HG03175 (cell line): ENCODE measurements at regions not wholly inside any gene's neighbourhood (a gene's known extent, or its start where the extent isn't known, plus 50 kb on each side); places are given as distances from the start of the nearest gene placed in this dataset.
A peak's percentile ranks its signal among the peaks of the same experiment; 100 is the strongest.

Experiments
- ATAC-seq: cut with Tn5 transposase; IDR thresholded peaks from one replicate; pipeline ENCODE4 v1.9.1; 2021; ENCODE audit warnings: mild to moderate bottlenecking, moderate library complexity; ENCODE audit not compliant: unreplicated experiment

GRCh38 chr2:60603533-60604190, 50.2 kb upstream of the BCL11A start:
- ATAC-seq: no peak

DNA sequence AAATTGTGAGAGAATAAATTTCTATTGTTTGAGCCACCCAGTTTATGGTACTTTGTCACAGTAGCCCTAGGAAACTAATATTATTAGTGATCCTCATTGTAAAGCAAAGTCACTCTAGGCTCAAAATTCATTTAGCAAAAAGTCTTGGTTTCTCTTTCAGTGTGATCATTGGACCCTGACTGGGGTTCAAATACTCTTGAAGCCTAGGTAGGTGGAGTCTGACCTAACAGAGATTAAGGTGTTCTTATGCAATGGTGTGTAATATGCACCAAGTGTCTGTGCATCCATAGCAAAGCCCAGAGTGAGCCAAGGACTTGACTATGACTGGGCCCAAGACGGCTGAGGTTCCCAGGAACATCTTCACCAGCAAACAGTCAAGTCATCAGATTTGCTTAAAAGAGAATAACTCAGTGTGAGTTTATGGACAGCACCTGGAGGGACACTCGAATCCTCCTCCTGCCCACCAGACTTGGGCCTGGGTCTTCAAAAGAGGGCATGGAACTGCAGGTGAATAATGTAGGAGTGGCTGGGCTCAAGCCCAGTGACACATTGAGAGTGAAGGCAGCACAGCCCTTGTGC, 51.1 kb upstream of the BCL11A start:
- ATAC-seq: no peak

GRCh38 chr2:60605866-60606265, 52.4 kb upstream of the BCL11A start:
- no peak for ATAC-seq

DNA sequence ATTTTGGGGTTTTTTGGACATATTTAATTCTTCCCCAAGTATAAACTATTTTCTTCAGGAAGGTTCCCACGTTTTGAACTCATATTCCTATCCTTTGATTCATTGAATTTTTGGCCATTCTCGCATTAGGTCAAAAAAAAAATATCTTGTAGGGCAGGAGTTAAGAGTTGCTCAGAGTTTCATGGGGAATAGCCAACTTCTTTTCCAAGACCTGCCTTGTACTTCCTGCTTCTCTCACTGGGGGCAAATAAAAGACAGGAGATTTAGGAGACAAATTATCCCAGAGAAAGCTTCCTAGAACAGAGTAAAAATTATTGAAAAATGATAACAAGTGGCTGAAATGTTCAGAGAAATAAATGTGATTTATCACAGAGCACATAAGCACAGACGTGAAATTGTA, 55.2 kb upstream of the BCL11A start:
- no peak for ATAC-seq

GRCh38 chr2:60612033-60612432, 58.6 kb upstream of the BCL11A start:
- no peak for ATAC-seq

GRCh38 chr2:60614319-60614718, 60.9 kb upstream of the BCL11A start:
- no peak for ATAC-seq

GRCh38 chr2:60621688-60622429, 68.4 kb upstream of the BCL11A start:
- no peak for ATAC-seq

- no peak for ATAC-seq
Observed at GRCh38 chr2:60623040-60623439, 69.6 kb upstream of the BCL11A start.

- no peak for ATAC-seq
Observed at GRCh38 chr2:60627412-60627811, 74.0 kb upstream of the BCL11A start.

DNA sequence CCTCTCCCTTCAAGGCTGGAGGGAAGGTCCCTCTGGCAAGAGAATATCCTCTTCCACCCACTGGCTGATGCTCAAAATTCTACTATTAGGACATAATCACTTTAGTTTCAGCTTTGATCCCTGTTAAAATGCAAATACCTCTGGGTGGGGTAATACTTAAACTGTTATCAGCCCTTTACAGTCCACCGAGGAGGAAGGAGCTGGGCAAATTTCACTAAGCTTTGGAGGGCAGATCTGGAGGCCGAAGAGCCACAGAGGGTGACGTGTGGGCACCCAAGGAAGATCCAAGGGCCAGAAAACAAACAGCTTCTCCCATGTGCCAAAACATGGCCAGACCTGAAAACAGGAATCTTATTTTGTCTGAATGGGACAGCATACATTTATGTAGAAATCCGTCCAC, 74.6 kb upstream of the BCL11A start:
- no peak for ATAC-seq

DNA sequence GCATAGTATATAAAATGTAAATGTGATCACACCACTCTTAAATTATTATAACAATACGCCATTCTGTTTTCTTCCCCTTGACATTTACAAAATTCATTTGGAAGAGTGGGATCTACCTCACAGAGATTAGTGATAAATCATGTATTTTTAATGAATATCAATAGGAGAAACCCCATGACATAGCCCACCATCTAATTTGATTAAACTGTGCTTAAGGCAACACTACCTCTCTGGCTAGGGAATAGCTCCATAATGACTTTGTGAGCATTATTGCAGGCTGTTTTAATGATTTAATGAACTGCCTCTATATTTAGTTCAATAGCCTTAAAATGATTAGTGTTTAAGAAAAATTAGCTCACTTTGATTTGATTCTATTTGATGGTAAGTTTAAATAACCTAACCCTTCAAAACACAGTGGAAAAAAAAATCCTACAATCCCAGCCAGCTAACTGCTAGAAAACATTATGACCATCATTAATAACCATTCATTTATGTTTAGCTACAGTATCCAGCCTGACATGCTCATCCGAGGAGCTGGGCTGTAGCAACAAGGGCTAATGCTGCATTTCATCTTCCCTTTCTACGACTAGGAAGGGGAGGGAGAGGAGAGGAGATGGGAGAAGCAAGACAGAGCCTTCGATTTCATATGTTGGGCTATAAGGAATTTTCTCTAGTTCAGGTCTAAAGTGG, 75.3 kb upstream of the BCL11A start:
- ATAC-seq: no peak

- no peak for ATAC-seq
Observed at GRCh38 chr2:60629305-60629662, 75.8 kb upstream of the BCL11A start.

GRCh38 chr2:60629801-60630385, 76.4 kb upstream of the BCL11A start:
- no peak for ATAC-seq

- no peak for ATAC-seq
Observed at GRCh38 chr2:60633615-60634014, 80.2 kb upstream of the BCL11A start.

DNA sequence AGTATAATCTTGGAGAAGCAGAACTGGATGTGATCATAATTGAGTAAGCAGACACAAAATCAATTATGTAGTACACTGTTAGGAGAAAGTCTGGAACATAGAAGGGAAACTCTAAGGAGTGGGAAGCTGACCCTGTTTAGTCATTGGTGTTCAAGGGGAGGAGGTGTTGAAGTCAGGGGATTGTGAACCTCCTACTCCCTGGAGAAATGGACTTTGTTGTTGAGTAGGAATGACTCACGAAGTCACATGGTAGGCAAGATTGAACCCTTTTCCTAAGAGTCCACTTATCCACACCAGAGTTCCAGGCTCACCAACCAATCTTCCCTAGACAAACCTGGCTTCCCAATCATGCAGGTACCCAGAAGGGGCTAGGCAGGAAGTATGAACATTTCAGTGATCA, 81.0 kb upstream of the BCL11A start:
- ATAC-seq: no peak

DNA sequence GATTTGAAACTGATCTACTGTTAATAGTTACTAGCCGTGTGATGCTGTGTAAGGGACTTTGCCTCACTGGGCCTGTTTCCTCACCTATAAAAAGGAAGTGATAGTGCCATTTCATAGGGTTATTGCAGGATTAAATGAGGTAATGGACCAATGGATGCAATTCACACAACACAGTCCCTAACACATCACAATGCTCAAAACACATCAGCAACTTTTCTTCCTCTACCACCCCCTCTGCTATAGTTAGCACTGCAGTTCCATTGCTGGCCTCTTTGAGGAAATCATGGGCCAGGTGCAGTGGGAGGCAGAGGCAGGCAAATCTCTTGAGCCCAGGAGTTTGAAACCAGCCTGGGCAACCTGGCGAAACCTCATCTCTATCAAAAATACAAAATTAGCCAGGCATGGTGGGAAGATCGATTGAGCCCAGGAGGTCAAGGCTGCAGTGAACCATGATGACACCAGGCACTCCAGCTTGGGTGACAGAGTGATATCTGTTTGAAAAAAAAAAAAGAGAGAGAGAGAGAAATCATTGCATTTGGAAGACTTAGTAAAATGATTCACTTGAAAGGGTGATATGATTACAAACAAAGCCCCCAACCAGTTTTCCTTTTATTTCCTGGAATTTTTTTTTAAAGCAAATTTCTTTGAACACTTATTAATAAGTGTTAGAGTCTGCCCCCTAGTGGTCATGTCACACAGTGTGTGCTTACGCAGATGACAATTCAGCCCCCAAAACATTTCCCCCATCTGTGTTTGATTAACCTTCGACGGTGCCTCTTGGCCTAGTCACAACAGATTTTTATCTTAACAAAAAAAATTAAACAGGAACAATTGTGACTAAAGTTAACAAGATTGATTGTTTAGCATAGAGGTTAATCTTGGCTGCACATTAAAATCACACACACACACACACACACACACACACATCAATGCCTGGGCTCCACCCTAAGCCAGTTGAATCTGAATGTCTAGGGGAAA, 88.6 kb upstream of the BCL11A start:
- peak; percentile 73 for ATAC-seq

DNA sequence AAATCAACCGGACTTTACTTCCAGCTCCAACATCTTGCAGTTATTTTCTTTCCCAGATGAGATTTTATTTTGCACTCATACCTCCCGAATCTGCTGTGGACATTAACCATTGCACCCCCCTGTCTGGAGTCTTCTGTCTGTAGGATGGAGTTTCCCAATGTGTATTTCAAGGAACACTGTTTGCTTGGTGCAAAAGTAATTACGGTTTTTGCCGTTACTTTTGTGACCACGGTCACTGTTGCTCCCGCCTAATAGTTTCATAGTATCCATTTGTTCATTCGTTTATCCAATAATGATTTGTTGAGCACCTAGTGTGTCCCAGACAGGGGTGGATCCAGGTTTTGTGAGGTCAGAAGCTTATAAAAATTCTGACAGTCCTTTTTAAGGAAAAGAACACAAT, 90.3 kb upstream of the BCL11A start:
- ATAC-seq: no peak

DNA sequence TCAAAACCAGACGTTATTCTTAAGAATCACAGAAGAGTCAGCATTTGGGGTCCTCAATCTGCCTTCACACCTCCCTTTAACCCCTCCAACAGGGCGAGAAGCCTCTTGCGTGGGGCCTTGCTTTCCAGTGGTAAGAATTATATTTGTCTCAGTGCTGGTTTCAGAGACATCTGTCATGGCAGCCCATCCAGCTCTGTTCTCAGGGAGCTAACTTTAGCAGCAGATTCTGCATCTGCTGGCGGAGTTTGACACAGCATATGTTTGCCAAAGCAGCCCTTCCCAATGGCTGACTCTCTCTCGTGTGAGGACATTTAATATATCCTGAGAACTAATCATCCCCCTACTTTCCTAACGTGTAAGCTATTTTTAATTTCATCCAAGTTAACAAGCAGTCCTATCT, 91.5 kb upstream of the BCL11A start:
- ATAC-seq: no peak

DNA sequence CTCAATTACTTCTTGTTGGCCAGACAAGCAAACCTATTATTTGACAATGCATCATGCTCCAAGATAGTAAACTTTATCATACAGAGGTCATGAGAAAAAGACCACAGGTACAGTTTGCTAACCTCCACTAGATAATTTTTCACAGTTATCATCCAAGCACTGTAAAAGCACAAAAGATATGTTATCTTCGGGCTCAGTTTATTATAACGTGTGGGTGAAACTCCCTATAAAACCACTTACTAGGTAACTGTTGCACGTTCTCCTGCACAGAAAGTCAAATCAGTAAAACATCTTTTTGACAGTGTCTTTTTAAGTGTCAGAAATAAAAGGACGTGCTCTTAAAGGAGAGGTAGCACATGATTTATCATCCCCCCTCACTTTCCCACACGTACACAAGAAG, 94.7 kb upstream of the BCL11A start:
- ATAC-seq: no peak

GRCh38 chr2:60649721-60650120, 96.3 kb upstream of the BCL11A start:
- ATAC-seq: no peak
